ENCODE measurements at regions not wholly inside any gene's neighbourhood (a gene's known extent, or its start where the extent isn't known, plus 50 kb on each side); places are given as distances from the start of the nearest gene placed in this dataset.

GRCh38 chr7:91416155-91416865, 152.1 kb downstream of the FZD1 start:
- TF ChIP-seq, protein P1, sequence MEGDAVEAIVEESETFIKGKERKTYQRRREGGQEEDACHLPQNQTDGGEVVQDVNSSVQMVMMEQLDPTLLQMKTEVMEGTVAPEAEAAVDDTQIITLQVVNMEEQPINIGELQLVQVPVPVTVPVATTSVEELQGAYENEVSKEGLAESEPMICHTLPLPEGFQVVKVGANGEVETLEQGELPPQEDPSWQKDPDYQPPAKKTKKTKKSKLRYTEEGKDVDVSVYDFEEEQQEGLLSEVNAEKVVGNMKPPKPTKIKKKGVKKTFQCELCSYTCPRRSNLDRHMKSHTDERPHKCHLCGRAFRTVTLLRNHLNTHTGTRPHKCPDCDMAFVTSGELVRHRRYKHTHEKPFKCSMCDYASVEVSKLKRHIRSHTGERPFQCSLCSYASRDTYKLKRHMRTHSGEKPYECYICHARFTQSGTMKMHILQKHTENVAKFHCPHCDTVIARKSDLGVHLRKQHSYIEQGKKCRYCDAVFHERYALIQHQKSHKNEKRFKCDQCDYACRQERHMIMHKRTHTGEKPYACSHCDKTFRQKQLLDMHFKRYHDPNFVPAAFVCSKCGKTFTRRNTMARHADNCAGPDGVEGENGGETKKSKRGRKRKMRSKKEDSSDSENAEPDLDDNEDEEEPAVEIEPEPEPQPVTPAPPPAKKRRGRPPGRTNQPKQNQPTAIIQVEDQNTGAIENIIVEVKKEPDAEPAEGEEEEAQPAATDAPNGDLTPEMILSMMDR (IDR thresholded peaks at IDR 0.05; ENCODE audit: low read length): no peak
- no peak for TF ChIP-seq EZH2 (IDR thresholded peaks at IDR 0.05; ENCODE audit: borderline replicate concordance, low read length)

Data from OCI-LY1 (cell line).